Left colon (tissue), 2 donors: ENCODE measurements at regions not wholly inside any gene's neighbourhood (a gene's known extent, or its start where the extent isn't known, plus 50 kb on each side); places are given as distances from the start of the nearest gene placed in this dataset.

Experiments used
- ATAC-seq: fragments of 200-7000 bp; cut with Tn5 transposase; one replicate; pipeline ENCODE4 v1.9.1; 2020; ENCODE audit warnings: mild to moderate bottlenecking, moderate library complexity
- DNase-seq, 2 donors: peaks; one replicate each; pipeline ENCODE4 v3.0.0-alpha.2; 2020
- intact Hi-C, 2 donors: fragments of 100-400 bp; cut with DNase I in 1 of 2; cut with micrococcal nuclease in 1 of 2; formaldehyde crosslinking; loops; one replicate each; pipeline versions ENCODE4 v1.11.2 to v1.14.0; 2022; cut with DNase I, micrococcal nuclease
- donor health status: DM: no; HTN: no; CAD: no.
- donor health status: DM: yes; HTN: yes; CAD: no.

GRCh38 chr3:82800248-82800647 lies 1038.8 kb upstream of the GBE1 start:
- ATAC-seq, result no peak
- intact Hi-C loops, result no loop called here
- no peak for DNase-seq

- ATAC-seq, result no peak
- no peak for DNase-seq
- intact Hi-C loops, result no loop called here
These were observed 1035.3 kb upstream of the GBE1 start for GRCh38 chr3:82796765-82797164.

GRCh38 chr3:82791241-82791640 lies 1029.8 kb upstream of the GBE1 start:
- intact Hi-C loops, result no loop called here
- DNase-seq (no peak), ATAC-seq (no peak)

GRCh38 chr3:82790307-82791097 lies 1029.1 kb upstream of the GBE1 start:
- DNase-seq (no peak), ATAC-seq (no peak)
- intact Hi-C loops, result no loop called here

GRCh38 chr3:82783194-82783593 lies 1021.7 kb upstream of the GBE1 start:
- intact Hi-C loops, result no loop called here
- DNase-seq (no peak), ATAC-seq (no peak)

- ATAC-seq (no peak), DNase-seq (no peak)
- intact Hi-C loops, result no loop called here
These were observed 1011.8 kb upstream of the GBE1 start for GRCh38 chr3:82773207-82773606.

GRCh38 chr3:82764521-82764920 lies 1003.1 kb upstream of the GBE1 start:
- intact Hi-C loops, result no loop called here
- no peak for ATAC-seq
- no peak for DNase-seq

- ATAC-seq, result no peak
- no peak for DNase-seq
- intact Hi-C loops, result no loop called here
These were observed 1000.4 kb upstream of the GBE1 start for GRCh38 chr3:82761858-82762257.

- DNase-seq (no peak), ATAC-seq (no peak)
- intact Hi-C loops, result no loop called here
These were observed 984.1 kb upstream of the GBE1 start for GRCh38 chr3:82745544-82745943.

- intact Hi-C loops, result no loop called here
- DNase-seq, result no peak
These were observed 981.8 kb upstream of the GBE1 start for GRCh38 chr3:82743196-82743595.

GRCh38 chr3:82741346-82741745 lies 979.9 kb upstream of the GBE1 start:
- ATAC-seq, result no peak
- no peak for DNase-seq
- intact Hi-C loops, result no loop called here

More at GRCh38 chr3:82743196-82743595, 981.8 kb upstream of the GBE1 start:
- ATAC-seq, result no peak

GRCh38 chr3:82739390-82739789 lies 977.9 kb upstream of the GBE1 start:
- intact Hi-C loops, result no loop called here
- no peak for ATAC-seq
- DNase-seq, result no peak

GRCh38 chr3:82736696-82737277 lies 975.3 kb upstream of the GBE1 start:
- intact Hi-C loops, result no loop called here
- ATAC-seq, result no peak
- no peak for DNase-seq

GRCh38 chr3:82715091-82715856 lies 953.8 kb upstream of the GBE1 start:
- ATAC-seq (no peak), DNase-seq (no peak)
- intact Hi-C loops, result no loop called here

- DNase-seq, result no peak
- no peak for ATAC-seq
- intact Hi-C loops, result no loop called here
These were observed 945.6 kb upstream of the GBE1 start for GRCh38 chr3:82707035-82707434.

- ATAC-seq, result no peak
These were observed 924.3 kb upstream of the GBE1 start for GRCh38 chr3:82685761-82686160.

GRCh38 chr3:82676356-82677026 lies 915.0 kb upstream of the GBE1 start:
- DNase-seq, result no peak
- ATAC-seq, result no peak

More at GRCh38 chr3:82685761-82686160, 924.3 kb upstream of the GBE1 start:
- intact Hi-C loops, result no loop called here
- no peak for DNase-seq

GRCh38 chr3:82672966-82673365 lies 911.5 kb upstream of the GBE1 start:
- no peak for ATAC-seq
- intact Hi-C loops, result no loop called here
- DNase-seq, result no peak

More at GRCh38 chr3:82676356-82677026, 915.0 kb upstream of the GBE1 start:
- intact Hi-C loops, result no loop called here

GRCh38 chr3:82671466-82671865 lies 910.0 kb upstream of the GBE1 start:
- intact Hi-C loops, result no loop called here
- no peak for ATAC-seq
- no peak for DNase-seq
